HL-60 (cell line): ENCODE measurements at regions not wholly inside any gene's neighbourhood (a gene's known extent, or its start where the extent isn't known, plus 50 kb on each side); places are given as distances from the start of the nearest gene placed in this dataset.

ENCODE experiments used
- CTCF ChIP-seq: IDR thresholded peaks from one replicate; pipeline ENCODE4 v1.5.1; 2011; ENCODE audit warnings: low read length, control low read depth, inconsistent platforms; ENCODE audit not compliant: insufficient read depth
- GABPA ChIP-seq: IDR thresholded peaks from 2 replicates; pipeline ENCODE4 v1.6.1; 2012; ENCODE audit warnings: low read depth
- POLR2AphosphoS5 ChIP-seq: IDR thresholded peaks from 2 replicates; pipeline ENCODE4 v1.6.1; 2012; ENCODE audit warnings: low read depth

DNA sequence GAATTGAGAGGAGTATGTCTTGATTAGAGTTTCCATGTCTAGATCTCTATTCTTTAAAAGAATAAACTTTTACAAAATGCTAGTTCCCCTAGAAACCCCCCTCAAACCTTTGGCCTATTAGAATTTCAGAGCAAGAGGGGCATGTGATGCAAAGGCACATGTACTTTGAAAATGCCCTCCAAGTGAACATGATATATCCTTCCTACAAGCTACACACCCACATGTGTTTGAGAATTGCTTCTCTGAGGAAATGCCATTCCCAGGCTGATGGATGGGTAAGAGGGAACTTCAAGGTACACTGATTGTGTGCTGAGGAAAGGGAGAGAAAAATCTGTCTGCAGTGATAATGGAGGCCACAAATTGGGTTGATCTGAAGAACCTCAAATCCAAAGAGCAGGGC lies 59.5 kb upstream of the PSMA1 start:
- no peak for TF ChIP-seq CTCF
- no peak for TF ChIP-seq POLR2AphosphoS5
- no peak for TF ChIP-seq GABPA
